HCT116 (cell line): ENCODE measurements at regions not wholly inside any gene's neighbourhood (a gene's known extent, or its start where the extent isn't known, plus 50 kb on each side); places are given as distances from the start of the nearest gene placed in this dataset.

Source experiments
- ATAC-seq: fragments of 200-7000 bp; cut with Tn5 transposase; 2 replicates; pipeline ENCODE4 v1.9.1; 2020; ENCODE audit warnings: mild to moderate bottlenecking, moderate library complexity
- BruUV-seq: library from RNA; stranded (reverse); fragments of 400-500 nt; replicated peaks from 2 replicates; lab custom pipeline; 2021; lab: Mats Ljungman, UMichigan
- CTCF ChIA-PET: fragments of 300-600 bp; sonication (Branson Sonifier 250); formaldehyde crosslinking; loops from one replicate; lab custom pipeline; 2021; ENCODE audit warnings: antibody characterized with exemption; lab: Charles Lee
- POLR2A ChIA-PET: fragments of 300-600, 350-600 bp; sonication (Branson Sonifier 250); formaldehyde crosslinking; loops from one replicate; lab custom pipeline; 2021; ENCODE audit warnings: antibody characterized with exemption; lab: Charles Lee
- RAD21 ChIA-PET, 2 experiments: fragments of 300-600 bp; sonication (Branson Sonifier 250); formaldehyde crosslinking; loops; one replicate each; lab custom pipeline; 2023; ENCODE audit warnings: low total read pairs in 2 of 2; ENCODE audit not compliant: uncharacterized antibody in 2 of 2, unreplicated experiment in 2 of 2, low non-redundant PET in 1 of 2; lab: Charles Lee
- DNase-seq: peaks from one replicate; pipeline ENCODE4 v3.0.0-alpha.2; 2010; ENCODE audit warnings: low read depth, low spot score
- H2AFZ ChIP-seq: fragments of 200-600 bp; shearing (Covaris generic), sonication (generic); 2 replicates; pipeline ENCODE4 v1.6.1; 2017; ENCODE audit warnings: low read depth, mixed run types, mixed read lengths, antibody characterized with exemption, low read length; ENCODE audit not compliant: poor library complexity, severe bottlenecking
- H3K27ac ChIP-seq: 2 replicates; pipeline ENCODE4 v1.5.1; 2012; ENCODE audit warnings: low read depth, low read length
- H3K27me3 ChIP-seq: fragments of 200-600 bp; sonication (generic); 2 replicates; pipeline ENCODE4 v1.6.1; 2016; ENCODE audit warnings: mixed run types, low read length, mixed read lengths; ENCODE audit not compliant: insufficient read depth
- H3K36me3 ChIP-seq, 2 experiments: fragments of 200-500 bp in 1 of 2; fragments of 200-600 bp in 1 of 2; sonication (Bioruptor generic) in 1 of 2; sonication (generic) in 1 of 2; 2 replicates each; pipeline versions ENCODE4 v1.5.1 to v1.6.1; 2014 to 2016; ENCODE audit warnings: low read length in 2 of 2, inconsistent platforms in 1 of 2, mixed read lengths in 1 of 2, mixed run types in 1 of 2; ENCODE audit not compliant: insufficient read depth in 2 of 2, control insufficient read depth in 1 of 2
- H3K4me1 ChIP-seq, 2 experiments: fragments of 200-600 bp in 1 of 2; sonication (generic) in 1 of 2; 2 replicates each; pipeline versions ENCODE4 v1.5.1 to v1.6.1; 2012 to 2017; ENCODE audit warnings: low read length in 2 of 2, inconsistent platforms in 1 of 2, mild to moderate bottlenecking in 1 of 2, mixed read lengths in 1 of 2, mixed run types in 1 of 2, moderate library complexity in 1 of 2; ENCODE audit not compliant: insufficient read depth in 2 of 2, control insufficient read depth in 1 of 2
- H3K4me2 ChIP-seq: fragments of 200-600 bp; sonication (generic); 2 replicates; pipeline ENCODE4 v1.6.1; 2017; ENCODE audit warnings: mixed run types, low read length, mixed read lengths
- H3K4me3 ChIP-seq, 2 experiments: fragments of 200-600 bp in 1 of 2; sonication (generic) in 1 of 2; replicated peaks in 1 of 2; 2 replicates each; pipeline ENCODE4 v1.5.1; 2011 to 2016; ENCODE audit warnings: low read length in 2 of 2, control low read depth in 1 of 2, low read depth in 1 of 2, mild to moderate bottlenecking in 1 of 2, mixed read lengths in 1 of 2, mixed run types in 1 of 2
- H3K79me2 ChIP-seq: fragments of 200-600 bp; sonication (generic); 2 replicates; pipeline ENCODE4 v1.6.1; 2017; ENCODE audit warnings: mild to moderate bottlenecking, mixed run types, low read length, moderate library complexity, mixed read lengths; ENCODE audit not compliant: insufficient read depth
- H3K9ac ChIP-seq: fragments of 200-600 bp; sonication (generic); 2 replicates; pipeline ENCODE4 v1.6.1; 2016; ENCODE audit warnings: low read length, mixed read lengths
- H3K9me2 ChIP-seq: fragments of 200-600 bp; sonication (generic), shearing (Covaris generic); 2 replicates; pipeline ENCODE4 v1.6.1; 2017; ENCODE audit warnings: mixed run types, mild to moderate bottlenecking, moderate library complexity; ENCODE audit not compliant: insufficient read depth
- H3K9me3 ChIP-seq, 2 experiments: fragments of 200-500 bp in 1 of 2; fragments of 200-600 bp in 1 of 2; sonication (Bioruptor generic) in 1 of 2; sonication (generic) in 1 of 2; 2 replicates each; pipeline ENCODE4 v1.6.1; 2014 to 2017; ENCODE audit warnings: low read length in 2 of 2, mixed read lengths in 2 of 2, inconsistent platforms in 1 of 2, low read depth in 1 of 2, mild to moderate bottlenecking in 1 of 2, mixed run types in 1 of 2, moderate library complexity in 1 of 2; ENCODE audit not compliant: control insufficient read depth in 1 of 2, insufficient read depth in 1 of 2
- H4K20me1 ChIP-seq: fragments of 200-600 bp; sonication (generic), shearing (Covaris generic); 2 replicates; pipeline ENCODE4 v1.6.1; 2017; ENCODE audit warnings: mixed run types, mild to moderate bottlenecking, moderate library complexity; ENCODE audit not compliant: insufficient read depth
- ATF3 ChIP-seq: IDR thresholded peaks from 2 replicates; pipeline ENCODE4 v1.6.1; 2012
- CBX3 ChIP-seq: IDR thresholded peaks from 2 replicates; pipeline ENCODE4 v1.6.1; 2012; ENCODE audit warnings: low read depth
- CEBPB ChIP-seq: IDR thresholded peaks from 2 replicates; pipeline ENCODE4 v1.6.1; 2012; ENCODE audit warnings: low read depth
- CTCF ChIP-seq, 3 experiments: fragments of 200-600 bp in 1 of 3; sonication (generic) in 1 of 3; IDR thresholded peaks in 2 of 3; conservative IDR thresholded peaks in 1 of 3; 2 replicates each; pipeline ENCODE4 v1.5.1; 2012 to 2017; ENCODE audit warnings: low read depth in 2 of 3, low read length in 2 of 3, antibody characterized with exemption in 1 of 3, borderline replicate concordance in 1 of 3, control low read depth in 1 of 3, mild to moderate bottlenecking in 1 of 3, mixed read lengths in 1 of 3, mixed run types in 1 of 3, moderate library complexity in 1 of 3; ENCODE audit not compliant: insufficient read depth in 1 of 3
- EGR1 ChIP-seq: IDR thresholded peaks from 2 replicates; pipeline ENCODE4 v1.6.1; 2012; ENCODE audit warnings: low read depth
- ELF1 ChIP-seq: IDR thresholded peaks from 2 replicates; pipeline ENCODE4 v1.6.1; 2012; ENCODE audit warnings: low read depth, borderline replicate concordance
- EZH2 ChIP-seq: fragments of 200-600 bp; sonication (generic); IDR thresholded peaks from 2 replicates; pipeline ENCODE4 v1.6.1; 2017; ENCODE audit warnings: antibody characterized with exemption, mixed run types
- EZH2phosphoT487 ChIP-seq: fragments of 200-600 bp; IDR thresholded peaks from 2 replicates; pipeline ENCODE4 v1.6.1; 2018; ENCODE audit warnings: antibody characterized with exemption, borderline replicate concordance
- FOSL1 ChIP-seq: IDR thresholded peaks from 2 replicates; pipeline ENCODE4 v1.6.1; 2012; ENCODE audit warnings: low read depth
- JUND ChIP-seq: IDR thresholded peaks from 2 replicates; pipeline ENCODE4 v1.6.1; 2012
- MAX ChIP-seq: IDR thresholded peaks from 2 replicates; pipeline ENCODE4 v1.6.1; 2012
- POLR2A ChIP-seq: IDR thresholded peaks from 2 replicates; pipeline ENCODE4 v1.7.0; 2011; ENCODE audit warnings: borderline replicate concordance; ENCODE audit not compliant: insufficient read depth, insufficient read length; ENCODE audit errors: extremely low read depth
- POLR2AphosphoS5 ChIP-seq: IDR thresholded peaks from 2 replicates; pipeline ENCODE4 v1.6.1; 2011; ENCODE audit warnings: mild to moderate bottlenecking, low read depth, low read length, moderate library complexity
- REST ChIP-seq: IDR thresholded peaks from 2 replicates; pipeline ENCODE4 v1.6.1; 2012; ENCODE audit warnings: low read depth
- SIN3A ChIP-seq: IDR thresholded peaks from 2 replicates; pipeline ENCODE4 v1.6.1; 2012; ENCODE audit warnings: low read depth
- SP1 ChIP-seq: IDR thresholded peaks from 2 replicates; pipeline ENCODE4 v1.6.1; 2012; ENCODE audit warnings: low read depth
- SRF ChIP-seq: IDR thresholded peaks from 2 replicates; pipeline ENCODE4 v1.6.1; 2012; ENCODE audit warnings: low read depth
- YY1 ChIP-seq: IDR thresholded peaks from 2 replicates; pipeline ENCODE4 v1.6.1; 2011; ENCODE audit warnings: low read length, low read depth, moderate library complexity, mild to moderate bottlenecking; ENCODE audit not compliant: insufficient replicate concordance; ENCODE audit errors: extremely low read depth
- ZBTB33 ChIP-seq: IDR thresholded peaks from 2 replicates; pipeline ENCODE4 v1.6.1; 2011; ENCODE audit warnings: mild to moderate bottlenecking, low read length, moderate library complexity; ENCODE audit not compliant: insufficient replicate concordance; ENCODE audit errors: extremely low read depth
- intact Hi-C: fragments of 100-400 bp; cut with micrococcal nuclease; formaldehyde crosslinking; loops from 2 replicates; pipeline ENCODE4 v1.10.0; 2022

- DNase-seq (peak; percentile 97), ATAC-seq (peak; percentile 91)
- H3K4me1 ChIP-seq = peaks cover 12 to 17% of the 10 kb centered on the region in 2 experiments
- H3K27me3 ChIP-seq = no peaks in the 10 kb centered on the region
- TSS peak; percentile 100 for BruUV-seq
- no peaks in the 10 kb centered on the region for H4K20me1 ChIP-seq
- no peaks in the 10 kb centered on the region for H3K9me2 ChIP-seq
- peak overlapping the region; percentile 18; the same call in 1 of the 2 replicates for H3K27ac ChIP-seq
- ChIA-PET RAD21 (no interaction called here), POLR2A (interaction anchor here (1.0 kb wide), 1 partner anchor 382 kb away, joined by 5 read pairs; the partner anchor contains the start of gene ATP2B1), CTCF (interaction anchor here (1.3 kb wide), 1 partner anchor 11 kb away, joined by 7 read pairs; no protein-coding TSS in a partner anchor)
- H3K79me2 ChIP-seq = no peaks in the 10 kb centered on the region
- no peaks in the 10 kb centered on the region for H3K36me3 ChIP-seq
- H2AFZ ChIP-seq = peak overlapping the region; percentile 51
- H3K9me3 ChIP-seq = no peaks in the 10 kb centered on the region
- H3K9ac ChIP-seq = peak overlapping the region; percentile 36; the same call in 1 of the 2 replicates
- peak overlapping the region; percentile 72 for H3K4me2 ChIP-seq
- peak overlapping the region; percentile 16 to 27 for H3K4me3 ChIP-seq
- intact Hi-C loops = loop anchor here (2.0 kb wide), 2 partner anchors 334 to 382 kb away; partner anchors contain the start of gene ATP2B1
- TF ChIP-seq ELF1 = peak; percentile 29; the same call in 1 of the 2 replicates
- peak; percentile 70 for TF ChIP-seq POLR2AphosphoS5
- TF ChIP-seq SRF = peak; percentile 79; the same call in 1 of the 2 replicates
- TF ChIP-seq SIN3A = peak; percentile 92
- peak; percentile 87 for TF ChIP-seq EGR1
- TF ChIP-seq CEBPB = peak; percentile 99
- TF ChIP-seq CTCF (IDR thresholded peaks at IDR 0.05 in 2 of 3, conservative IDR thresholded peaks at IDR 0.05 in 1 of 3; ENCODE audit: borderline replicate concordance in 1 of 3, insufficient read depth in 1 of 3, low read depth in 2 of 3, low read length in 2 of 3) = no peak
- TF ChIP-seq SP1 = peak; percentile 94
- peak; percentile 60 for TF ChIP-seq YY1
- peak; percentile 68 for TF ChIP-seq MAX
- no peak for TF ChIP-seq ZBTB33
- TF ChIP-seq EZH2phosphoT487 = no peak
- no peak; the same call in 1 of the 2 replicates for TF ChIP-seq REST
- no peak for TF ChIP-seq POLR2A
- TF ChIP-seq CBX3 = peak; percentile 95
- peak; percentile 94 for TF ChIP-seq ATF3
- peak; percentile 82 for TF ChIP-seq FOSL1
- peak; percentile 86 for TF ChIP-seq JUND
- no peak for TF ChIP-seq EZH2
Observed at GRCh38 chr12:90090929-90091651, 382.5 kb upstream of the ATP2B1 start.
